Mucosa of descending colon (tissue), 3 donors: ENCODE measurements at regions not wholly inside any gene's neighbourhood (a gene's known extent, or its start where the extent isn't known, plus 50 kb on each side); places are given as distances from the start of the nearest gene placed in this dataset.

Experiments used
- ATAC-seq: fragments of 200-7000 bp; cut with Tn5 transposase; one replicate; pipeline ENCODE4 v1.9.1; 2020; ENCODE audit warnings: mild to moderate bottlenecking, moderate library complexity
- DNase-seq, 3 donors: peaks; one replicate each; pipeline ENCODE4 v3.0.0-alpha.2; 2020
- H3K36me3 ChIP-seq: fragments of 200-600 bp; one replicate; pipeline ENCODE4 v1.8.0; 2021; ENCODE audit warnings: low read depth, mild to moderate bottlenecking
- H3K4me1 ChIP-seq: fragments of 200-600 bp; one replicate; pipeline ENCODE4 v1.8.0; 2021; ENCODE audit warnings: low read depth, mild to moderate bottlenecking
- H3K4me3 ChIP-seq: fragments of 200-600 bp; one replicate; pipeline ENCODE4 v1.8.0; 2021; ENCODE audit warnings: mild to moderate bottlenecking
- H3K9me3 ChIP-seq: fragments of 200-600 bp; one replicate; pipeline ENCODE4 v1.8.0; 2021; ENCODE audit warnings: mild to moderate bottlenecking
- CTCF ChIP-seq: fragments of 200-600 bp; IDR thresholded peaks from one replicate; pipeline ENCODE4 v1.8.0; 2022; ENCODE audit warnings: antibody characterized with exemption, mild to moderate bottlenecking
- intact Hi-C, 2 donors: fragments of 100-400 bp; cut with DNase I in 1 of 2; cut with micrococcal nuclease in 1 of 2; formaldehyde crosslinking; loops; one replicate each; pipeline versions ENCODE4 v1.11.0 to v1.11.1; 2022; cut with DNase I, micrococcal nuclease
- donor health status: DM: no; HTN: no; CAD: no; lungs with moderate emphysema.
- donor health status: DM: no; HTN: no; CAD: no.
- donor health status: DM: no; HTN: yes; CAD: no.

GRCh38 chr17:77769762-77770161, 188.7 kb upstream of the TNRC6C start:
- Histone ChIP-seq H3K36me3 (no peaks in the 10 kb centered on the region), H3K4me3 (no peak overlapping the region), H3K4me1 (peaks cover 3% of the 10 kb centered on the region), H3K9me3 (no peaks in the 10 kb centered on the region)
- intact Hi-C loops: loop anchor here in 1 of 2 donors (5.0 kb wide), 1 partner anchor 243 kb away; no protein-coding TSS in a partner anchor
- DNase-seq (no peak), ATAC-seq (no peak)
- TF ChIP-seq CTCF: no peak

- TF ChIP-seq CTCF: no peak
- H3K9me3 ChIP-seq: no peaks in the 10 kb centered on the region
- no peak for DNase-seq
- peaks cover 3% of the 10 kb centered on the region for H3K4me1 ChIP-seq
- no peaks in the 10 kb centered on the region for H3K36me3 ChIP-seq
- no peak overlapping the region for H3K4me3 ChIP-seq
- ATAC-seq: no peak
- intact Hi-C loops: loop anchor here in 1 of 2 donors (5.0 kb wide), 1 partner anchor 242 kb away; no protein-coding TSS in a partner anchor
Measured at GRCh38 chr17:77770331-77771105, 188.0 kb upstream of the TNRC6C start.

GRCh38 chr17:77771145-77771544, 187.4 kb upstream of the TNRC6C start:
- DNase-seq (no peak), ATAC-seq (no peak)
- H3K4me3 ChIP-seq: no peak overlapping the region
- H3K4me1 ChIP-seq: peaks cover 3% of the 10 kb centered on the region
- no peaks in the 10 kb centered on the region for H3K9me3 ChIP-seq
- intact Hi-C loops: loop anchor here in 1 of 2 donors (5.0 kb wide), 1 partner anchor 241 kb away; no protein-coding TSS in a partner anchor
- no peaks in the 10 kb centered on the region for H3K36me3 ChIP-seq
- TF ChIP-seq CTCF: no peak

DNA sequence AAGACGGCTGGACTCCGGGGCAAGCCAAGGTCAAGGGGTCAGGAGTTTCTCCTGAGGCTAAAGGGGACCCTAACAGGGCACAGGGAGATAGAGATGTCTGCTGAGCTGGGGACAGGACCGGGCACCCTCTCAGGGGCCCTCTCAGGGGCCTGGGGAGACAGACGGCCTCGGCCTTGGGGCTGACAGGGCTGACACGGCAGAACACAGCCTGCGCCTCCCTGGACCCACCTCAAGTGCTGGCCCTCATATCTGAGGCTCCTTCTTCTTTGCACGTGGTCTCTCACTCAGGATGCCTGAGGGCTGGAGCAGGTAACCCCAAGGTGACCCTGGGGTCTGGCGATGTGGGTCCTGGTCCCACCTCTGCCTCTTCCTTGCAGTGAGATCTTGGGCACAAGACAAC, 186.9 kb upstream of the TNRC6C start:
- no peak for TF ChIP-seq CTCF
- intact Hi-C loops: loop anchor here in 1 of 2 donors (5.0 kb wide), 1 partner anchor 241 kb away; no protein-coding TSS in a partner anchor
- Histone ChIP-seq H3K36me3 (no peaks in the 10 kb centered on the region), H3K4me3 (no peak overlapping the region), H3K4me1 (peaks cover 3% of the 10 kb centered on the region), H3K9me3 (no peaks in the 10 kb centered on the region)
- ATAC-seq: no peak
- DNase-seq: no peak

- peaks cover 3% of the 10 kb centered on the region for H3K4me1 ChIP-seq
- DNase-seq: no peak
- no peaks in the 10 kb centered on the region for H3K36me3 ChIP-seq
- ATAC-seq: no peak
- no peak for TF ChIP-seq CTCF
- H3K9me3 ChIP-seq: no peaks in the 10 kb centered on the region
- intact Hi-C loops: loop anchor here in 1 of 2 donors (5.0 kb wide), 1 partner anchor 240 kb away; no protein-coding TSS in a partner anchor
- H3K4me3 ChIP-seq: no peak overlapping the region
Measured at GRCh38 chr17:77771998-77772397, 186.5 kb upstream of the TNRC6C start.
